Posterior cingulate gyrus (tissue), 11 donors: ENCODE measurements at regions not wholly inside any gene's neighbourhood (a gene's known extent, or its start where the extent isn't known, plus 50 kb on each side); places are given as distances from the start of the nearest gene placed in this dataset.
"Not testable (repeated sequence)": the region's sequence is repeated elsewhere in the genome, so short reads cannot be mapped to it uniquely, and the experiment has no call there.

Experiments
- DNase-seq, 10 donors: peaks; one replicate each; pipeline versions ENCODE4 v3.0.0 to v3.0.0-alpha.2; 2020 to 2021; ENCODE audit warnings: mixed read lengths in 3 of 10
- intact Hi-C: fragments of 100-400 bp; cut with DNase I; formaldehyde crosslinking; loops from one replicate; pipeline ENCODE4 v1.15.1; 2023

DNA sequence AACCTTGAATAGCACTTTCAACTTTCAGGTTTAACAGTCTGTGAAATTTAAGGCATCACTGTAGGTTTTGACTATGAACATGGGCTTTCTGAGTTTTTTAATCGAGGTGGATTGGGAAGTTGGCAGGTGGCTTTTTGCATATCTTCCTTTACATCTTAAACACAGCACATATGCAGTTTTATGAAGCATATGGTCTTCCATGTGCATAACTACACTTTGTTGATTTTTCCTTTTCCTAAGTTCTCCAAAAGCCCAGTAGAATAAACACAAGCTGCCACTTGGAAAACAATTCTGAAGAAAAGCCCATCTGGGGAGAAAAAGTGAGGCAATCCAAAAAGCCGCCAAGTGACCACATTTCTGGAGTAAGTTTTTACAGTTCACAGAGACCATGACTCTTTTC, 236.5 kb upstream of the IL12B start:
- no peak for DNase-seq

DNA sequence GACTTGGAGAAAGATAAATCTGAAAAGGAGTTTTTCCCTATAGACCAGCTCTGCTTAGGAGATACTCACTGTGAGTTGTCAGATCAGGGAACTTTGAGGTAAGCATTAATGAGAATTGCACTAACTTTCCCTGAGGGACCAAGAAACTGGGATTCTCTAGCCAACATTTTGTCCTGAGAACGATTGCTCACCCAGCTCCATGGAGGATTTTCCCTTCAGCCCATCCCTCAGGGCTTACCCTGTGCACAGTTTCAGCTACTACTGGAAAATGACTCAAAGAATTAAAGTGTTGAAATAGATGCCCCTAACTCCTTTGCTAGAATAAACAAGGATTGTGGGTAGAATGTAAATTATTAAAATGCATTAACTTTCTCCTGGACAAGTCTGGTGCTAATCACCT, 237.2 kb upstream of the IL12B start:
- no peak for DNase-seq
- intact Hi-C loops = no loop called here

More for the DNA sequence above, 236.5 kb upstream of the IL12B start:
- intact Hi-C loops = no loop called here

DNA sequence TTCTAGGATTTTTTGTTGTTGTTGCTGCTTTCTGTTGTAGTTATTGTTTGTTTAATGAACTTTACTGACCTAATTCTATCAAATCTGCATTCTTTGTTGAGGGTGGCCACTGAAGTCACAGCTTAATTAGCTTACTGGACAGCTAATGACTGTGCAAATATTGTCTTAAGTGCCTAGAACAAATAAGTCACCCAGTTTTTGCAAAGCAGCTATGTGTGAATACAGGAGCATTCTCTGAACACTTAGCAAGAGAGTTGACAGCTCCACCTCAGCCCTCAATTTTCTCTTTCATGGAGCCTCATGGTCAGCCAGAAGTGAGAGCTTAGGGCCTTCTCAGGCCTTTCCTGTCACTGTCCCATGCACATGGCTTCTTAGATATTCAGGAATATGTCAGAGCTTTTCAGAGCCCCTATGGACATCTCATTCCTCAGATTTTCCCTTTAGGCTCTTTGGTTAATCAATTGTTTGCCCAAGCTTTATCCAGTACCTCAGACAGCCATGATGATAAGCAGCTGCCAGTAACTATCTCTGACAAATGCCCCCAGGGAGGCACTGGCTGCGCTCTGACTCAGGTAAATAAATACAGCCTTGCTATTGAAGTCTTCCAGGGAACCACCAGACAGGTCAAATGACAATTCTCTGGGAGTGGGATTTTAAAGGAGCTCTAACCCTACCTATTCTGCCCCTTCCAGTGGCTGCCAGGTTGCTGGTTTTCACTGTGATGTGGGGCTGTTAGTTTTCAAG, 241.4 kb upstream of the IL12B start:
- DNase-seq = no peak
- intact Hi-C loops = no loop called here

DNA sequence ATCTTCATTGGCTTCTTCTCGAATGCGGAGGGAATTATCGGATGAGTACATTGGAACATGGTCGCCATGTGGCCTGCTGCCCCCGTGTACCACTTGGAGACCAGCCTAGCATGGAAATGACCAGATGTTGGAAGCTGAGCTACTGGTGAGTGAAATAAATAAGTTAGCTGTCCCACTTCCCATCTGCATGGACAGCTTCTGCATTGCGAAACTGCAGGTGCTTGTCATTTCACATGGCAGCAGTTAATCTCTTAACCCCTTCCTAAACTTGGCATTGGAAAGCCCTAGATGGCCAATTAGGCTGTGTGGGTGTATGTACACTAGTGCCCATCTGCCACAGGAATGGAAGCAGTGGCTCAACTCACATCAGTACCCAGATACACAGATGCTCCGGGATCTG, 246.6 kb upstream of the IL12B start:
- no peak for DNase-seq
- intact Hi-C loops = no loop called here

DNA sequence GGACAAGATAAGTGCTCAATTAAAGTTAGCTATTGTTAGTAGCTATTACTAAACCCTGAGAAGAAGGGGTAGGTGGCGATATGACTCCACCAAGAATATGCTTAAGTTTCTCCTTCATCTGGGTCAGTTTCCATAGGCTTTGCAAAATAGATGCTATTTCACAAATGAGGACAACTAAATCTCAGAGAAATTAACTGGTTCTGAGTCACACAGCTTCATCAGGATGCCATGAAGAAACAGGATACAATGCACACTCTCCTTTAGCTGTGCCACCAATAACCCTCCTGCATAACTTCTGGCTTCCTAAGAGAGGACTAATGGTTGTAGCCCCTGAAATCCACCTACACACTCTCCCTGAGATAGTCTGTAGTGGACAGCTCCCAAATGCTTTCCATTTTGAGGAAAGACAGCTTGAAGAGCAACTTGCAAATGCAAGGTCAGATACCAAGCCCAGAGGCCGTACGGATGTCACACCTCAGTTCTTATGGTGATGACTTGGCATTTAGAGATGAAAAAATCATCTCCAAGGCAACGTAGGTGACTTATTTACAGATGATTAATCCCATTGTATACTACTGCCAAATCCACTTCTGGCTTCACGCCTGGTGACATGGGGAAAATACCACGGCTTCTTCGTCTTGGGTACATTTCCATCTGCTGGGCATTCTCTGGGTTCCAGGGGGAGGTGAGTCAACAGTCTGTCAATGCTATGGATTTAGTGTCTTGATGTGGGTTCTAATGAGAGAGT, 251.4 kb upstream of the IL12B start:
- intact Hi-C loops = no loop called here
- DNase-seq = no peak

DNA sequence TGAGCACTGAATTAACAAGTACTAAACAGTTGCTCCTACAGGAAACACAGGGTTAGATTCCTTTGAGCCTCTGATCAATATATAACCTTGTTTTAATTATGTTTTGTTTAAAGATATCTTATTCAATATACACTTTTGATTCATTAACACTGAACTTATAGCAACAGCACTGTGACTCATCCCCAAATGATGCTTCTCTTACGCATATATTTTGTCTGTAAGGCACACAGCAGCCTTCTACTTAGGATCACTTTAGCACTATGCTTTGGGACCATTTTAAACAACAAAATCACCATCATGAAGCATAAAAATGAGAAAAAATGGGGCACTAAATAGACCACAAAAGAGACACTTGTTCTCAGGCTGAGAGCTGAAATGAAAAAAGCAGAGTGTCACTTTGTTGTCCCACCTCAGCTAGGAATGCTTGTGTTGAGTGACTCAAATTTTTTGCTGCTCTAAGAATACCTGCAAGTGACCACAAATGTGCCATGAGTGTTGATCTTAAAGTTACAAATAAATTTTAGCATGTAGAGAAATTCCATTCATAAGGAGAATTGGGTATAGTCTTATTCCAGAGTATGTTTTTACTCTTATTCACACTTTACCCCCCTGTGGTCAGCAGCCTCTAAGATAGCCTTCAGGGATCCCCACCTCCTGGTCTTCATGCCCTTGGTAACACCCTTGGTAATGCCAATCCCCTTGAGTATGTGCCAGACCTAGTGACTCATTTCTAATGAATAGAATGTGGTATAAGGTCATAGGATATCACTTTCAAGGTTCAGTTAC, 252.7 kb upstream of the IL12B start:
- intact Hi-C loops = no loop called here

DNA sequence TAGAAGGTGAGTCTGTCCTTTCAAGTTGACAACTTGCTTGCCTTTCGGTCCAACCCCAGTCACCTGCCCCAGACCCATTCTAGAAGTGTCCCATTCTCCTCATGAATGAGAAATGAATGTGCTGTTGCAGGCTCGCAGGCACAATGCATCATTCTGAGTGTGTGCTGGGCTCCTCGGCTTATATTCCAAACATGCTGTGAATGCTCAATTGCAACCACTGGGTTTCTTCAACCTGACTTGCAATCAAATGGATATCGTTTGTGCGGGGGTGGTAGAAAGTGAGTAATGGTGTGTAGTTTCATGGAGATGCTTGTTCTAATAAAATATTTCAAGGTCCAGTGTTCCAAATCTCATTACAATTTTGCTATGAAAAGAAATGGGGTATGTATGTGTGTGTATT, 256.6 kb upstream of the IL12B start:
- intact Hi-C loops = no loop called here
- DNase-seq = no peak

More for the DNA sequence above, 252.7 kb upstream of the IL12B start:
- DNase-seq = no peak

DNA sequence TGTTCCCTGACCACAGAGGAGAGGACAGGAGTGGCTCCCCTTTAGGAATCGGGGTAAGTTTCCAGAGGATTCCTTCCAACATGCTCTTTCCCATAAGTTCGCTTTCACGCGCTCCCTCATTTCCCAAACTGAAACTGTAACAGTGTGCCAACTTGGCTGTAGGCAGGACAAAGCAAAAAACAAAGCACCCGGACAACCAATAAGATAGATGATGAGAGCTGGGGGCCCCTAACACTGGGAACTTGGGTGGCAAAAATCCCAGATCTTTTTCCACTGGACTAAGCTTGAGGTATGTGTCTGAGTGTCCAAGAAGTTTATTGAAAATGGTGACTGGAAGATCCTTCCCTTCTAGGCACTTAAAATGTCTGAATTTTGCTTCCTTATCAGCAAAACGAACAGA, 258.7 kb upstream of the IL12B start:
- intact Hi-C loops = no loop called here
- no peak for DNase-seq

DNA sequence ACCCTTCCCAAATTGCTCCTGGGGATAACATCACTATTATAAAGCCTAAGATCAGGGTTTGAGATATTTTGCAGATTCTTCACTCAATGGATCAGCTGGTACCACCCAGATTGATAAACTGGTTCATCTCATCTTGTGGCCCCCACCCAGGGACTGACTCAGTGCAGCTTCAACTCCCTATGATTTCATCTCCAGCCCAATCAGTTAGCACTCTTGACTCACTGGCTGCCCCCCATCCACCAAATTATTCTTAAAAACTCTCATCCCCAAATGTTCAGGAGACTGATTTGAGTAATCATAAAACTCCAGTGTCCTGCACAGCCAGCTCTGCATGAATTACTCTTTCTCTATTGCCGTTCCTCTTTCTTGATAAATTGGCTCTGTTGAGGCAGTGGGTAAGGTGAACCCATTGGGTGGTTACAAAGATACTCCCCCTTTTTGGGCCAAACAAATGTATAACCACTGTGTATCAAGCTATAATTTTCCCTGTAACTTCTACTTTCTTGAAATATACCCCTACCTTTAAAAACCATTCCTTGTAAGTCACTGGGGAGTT, 263.3 kb upstream of the IL12B start:
- DNase-seq = no peak
- intact Hi-C loops = no loop called here

DNA sequence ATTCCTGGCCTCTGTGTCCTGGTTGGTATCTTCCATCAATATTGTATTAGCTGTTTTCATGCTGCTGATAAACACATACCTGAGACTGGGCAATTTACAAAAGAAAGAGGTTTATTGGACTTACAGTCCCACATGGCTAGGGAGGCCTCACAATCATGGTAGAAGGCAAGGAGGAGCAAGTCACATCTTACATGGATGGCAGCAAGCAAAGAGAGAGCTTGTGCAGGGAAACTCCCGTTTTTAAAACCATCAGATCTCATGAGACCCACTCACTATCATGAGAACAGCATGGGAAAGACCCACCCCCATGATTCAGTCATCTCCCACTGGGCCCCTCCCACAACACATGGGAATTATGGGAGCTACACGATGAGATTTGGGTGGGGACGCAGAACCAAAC, 265.3 kb upstream of the IL12B start:
- intact Hi-C loops, DNase-seq: not testable (repeated sequence)

DNA sequence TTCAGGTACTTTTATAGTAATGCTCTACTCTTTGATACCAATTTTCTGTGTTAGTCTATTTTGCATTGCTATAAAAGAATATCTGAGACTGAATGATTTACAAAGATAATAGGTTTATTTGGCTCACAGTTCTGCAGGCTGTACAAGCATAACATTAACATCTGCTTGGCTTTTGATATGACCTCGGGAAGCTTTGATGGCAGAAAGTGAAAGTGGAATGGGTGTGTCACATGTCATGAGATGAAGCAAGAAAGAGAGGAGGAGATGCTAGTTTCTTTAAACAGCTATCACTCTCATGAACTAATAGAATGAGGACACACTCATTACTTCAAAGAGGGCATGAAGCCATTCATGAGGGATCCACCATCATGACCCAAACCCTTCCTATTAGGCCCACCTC, 270.9 kb upstream of the IL12B start:
- intact Hi-C loops = no loop called here
- DNase-seq = no peak

DNA sequence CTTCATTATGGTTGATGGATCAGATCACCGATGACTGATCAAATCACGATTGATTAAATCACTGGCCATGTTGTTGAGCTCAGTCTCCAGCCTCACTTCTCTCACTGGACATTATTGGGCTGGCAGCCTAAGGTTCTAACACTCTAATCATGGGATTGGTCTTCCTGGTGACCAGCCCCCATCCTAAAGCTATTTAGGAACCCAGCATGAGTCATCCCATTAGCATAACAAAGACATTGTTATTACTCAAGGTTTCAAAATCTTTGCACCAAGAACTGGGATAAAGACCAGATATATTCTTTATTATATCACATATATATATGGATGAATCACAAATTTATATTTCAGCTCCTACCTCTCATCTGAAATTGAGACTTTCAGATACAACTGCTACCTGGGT, 272.1 kb upstream of the IL12B start:
- DNase-seq = no peak
- intact Hi-C loops = no loop called here

DNA sequence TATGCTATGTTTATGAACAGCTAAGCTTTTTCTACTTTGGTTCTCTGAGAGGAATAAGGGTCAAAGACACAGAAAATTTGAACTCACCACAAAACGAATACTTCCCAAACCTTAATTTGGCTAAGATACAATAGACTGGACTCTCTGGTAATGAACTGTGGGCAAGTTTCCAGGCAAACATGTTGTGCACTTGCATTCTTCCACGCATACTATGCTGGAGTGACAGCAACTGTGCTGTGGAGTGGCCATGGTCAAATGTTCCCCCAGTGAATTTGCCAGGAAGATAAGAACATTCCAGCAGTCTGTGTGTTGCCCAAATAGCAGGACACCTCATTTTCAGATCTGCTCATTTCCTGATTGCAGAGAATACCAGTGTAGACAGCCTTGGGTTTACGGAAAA, 275.3 kb upstream of the IL12B start:
- intact Hi-C loops = no loop called here
- no peak for DNase-seq

DNA sequence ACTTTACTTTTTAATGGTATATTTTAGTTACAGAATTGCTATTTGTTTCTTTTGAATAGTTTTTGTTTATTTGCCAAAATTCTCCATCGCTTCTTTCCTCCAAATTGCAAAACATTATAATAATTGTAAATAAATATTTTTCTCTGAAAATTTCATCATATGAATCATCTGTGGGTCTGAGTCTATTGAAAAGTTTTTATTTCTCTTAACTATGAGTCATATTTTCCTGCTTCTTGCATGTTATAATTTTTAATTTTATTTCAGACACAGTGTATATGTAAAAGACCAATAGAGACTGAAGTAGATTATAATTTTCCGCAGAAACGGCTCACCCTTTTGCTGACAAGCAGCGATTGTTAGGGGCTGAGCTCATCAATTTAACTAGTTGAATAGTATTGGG, 279.1 kb upstream of the IL12B start:
- intact Hi-C loops = no loop called here
- DNase-seq = no peak

DNA sequence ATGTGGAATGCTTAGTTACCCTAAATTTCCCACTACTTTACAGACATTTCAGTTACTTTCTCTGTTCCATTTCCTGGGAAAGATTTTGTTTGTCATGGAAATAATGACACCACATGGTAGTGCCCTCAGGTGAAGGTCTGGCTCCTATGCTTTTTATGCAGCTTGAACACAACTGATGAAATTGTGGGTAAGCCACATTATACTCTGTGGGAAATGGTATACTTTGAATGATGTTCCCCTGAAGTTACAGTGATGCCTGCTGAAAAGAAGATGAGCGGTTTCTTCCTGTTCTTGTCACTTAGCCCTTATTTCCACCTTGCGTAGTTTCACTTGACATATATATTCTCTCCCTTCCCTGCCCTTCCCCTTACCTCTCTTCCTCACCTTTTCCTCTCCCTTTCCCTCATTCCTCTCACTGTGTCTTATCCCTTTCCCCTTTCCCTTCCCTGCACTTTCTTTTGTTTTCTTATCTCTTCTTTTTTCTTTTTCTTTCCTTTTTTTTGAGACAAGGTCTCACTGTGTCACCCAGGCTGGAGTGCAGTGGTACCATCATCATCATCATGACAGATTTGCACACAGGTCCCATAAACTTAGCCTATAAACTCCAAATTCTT, 280.8 kb upstream of the IL12B start:
- intact Hi-C loops = no loop called here
- no peak for DNase-seq

DNA sequence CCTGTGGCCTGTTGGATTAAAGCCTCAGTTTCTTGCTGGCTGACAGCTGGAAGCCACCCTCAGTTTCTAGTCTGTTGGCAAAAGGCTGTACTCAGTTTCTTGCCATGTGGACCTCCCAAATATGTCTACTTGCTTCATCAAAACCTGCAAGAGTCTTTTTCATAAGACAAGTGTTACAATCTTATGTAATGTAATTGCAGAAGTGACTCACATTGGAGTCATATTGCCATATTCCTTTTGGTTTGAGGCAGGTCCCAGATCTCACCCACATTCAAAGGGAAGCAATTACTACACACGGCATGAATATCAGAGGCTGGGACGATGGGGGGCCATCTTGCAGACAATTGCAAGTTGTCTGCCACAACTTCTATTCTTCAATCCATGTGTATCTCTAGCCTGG, 286.7 kb upstream of the IL12B start:
- peak in 3 of 10 donors; percentile 17 to 58 (median 17) for DNase-seq
- intact Hi-C loops = no loop called here

DNA sequence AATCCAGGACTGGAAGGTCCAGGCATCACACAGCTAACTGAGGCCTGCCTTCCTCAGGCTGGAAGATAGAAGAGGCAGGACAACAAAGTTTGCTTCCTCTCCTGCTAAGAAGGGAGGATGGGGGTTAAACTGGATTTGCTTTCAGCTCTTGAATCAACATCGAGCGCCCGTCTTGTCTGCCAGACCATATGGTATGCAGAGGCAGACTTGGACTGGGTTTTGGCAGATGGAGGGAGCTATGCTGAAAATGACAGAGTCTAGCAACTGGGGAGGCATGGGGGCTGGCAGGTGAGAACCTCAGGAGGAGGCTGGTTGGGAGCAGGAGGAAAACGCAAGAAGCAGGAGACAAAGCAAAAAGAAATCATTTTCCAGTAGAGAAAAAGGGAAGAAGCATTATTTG, 289.5 kb upstream of the IL12B start:
- intact Hi-C loops = no loop called here
- DNase-seq = peak in 9 of 10 donors; percentile 23 to 91 (median 60)

DNA sequence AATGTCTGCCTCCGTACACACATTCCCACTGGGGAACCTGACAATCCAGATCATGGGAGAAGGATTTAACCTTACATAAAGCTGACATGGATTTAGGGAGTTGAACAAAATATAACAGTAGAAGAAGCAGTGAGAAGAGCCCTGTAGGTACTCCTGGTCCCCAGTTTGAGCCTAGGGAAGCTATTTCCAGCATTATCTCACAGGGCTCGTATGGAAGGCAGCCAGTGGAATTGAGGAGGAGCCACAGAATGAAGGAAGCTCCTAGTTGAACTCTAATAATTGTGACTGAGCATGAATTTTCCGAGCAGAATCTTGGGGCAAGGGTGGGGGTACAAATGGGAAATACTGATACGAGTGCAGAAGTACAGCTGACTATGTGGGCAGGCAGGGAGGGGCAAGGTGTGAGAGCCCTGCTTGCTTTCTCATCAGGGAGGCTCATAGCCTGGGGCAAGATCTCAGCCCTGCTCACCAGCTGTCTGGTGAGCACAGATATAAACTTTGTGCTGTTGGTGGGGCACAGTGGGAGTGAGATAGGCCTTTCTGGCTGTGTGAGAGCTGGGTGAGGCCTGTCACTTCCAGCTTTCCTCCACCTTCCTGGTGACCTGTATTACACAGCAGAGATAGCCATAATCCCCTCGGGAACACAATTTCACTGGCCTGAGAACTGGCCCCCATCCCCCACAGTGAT, 290.7 kb upstream of the IL12B start:
- intact Hi-C loops = no loop called here
- DNase-seq = peak in 1 of 10 donors; percentile 51

DNA sequence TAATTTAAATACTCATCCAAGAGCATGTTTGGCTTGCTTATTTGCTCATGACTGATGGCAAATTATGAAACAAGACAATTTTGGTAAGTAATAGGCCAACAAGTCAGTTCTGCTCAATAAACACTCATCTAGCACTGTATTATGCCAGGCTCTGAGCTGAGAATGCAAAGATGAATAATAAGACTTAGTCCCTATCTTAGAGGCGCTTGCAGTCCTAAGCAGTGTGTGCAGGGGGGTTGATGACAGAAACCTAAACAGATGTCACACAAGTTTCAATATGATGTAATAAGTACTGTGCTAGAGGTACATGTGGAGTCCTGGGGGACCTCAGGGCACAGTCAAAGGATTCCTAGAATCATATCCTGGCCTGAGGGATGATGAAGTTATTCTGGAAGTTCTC, 287.6 kb upstream of the ADRA1B start:
- intact Hi-C loops = no loop called here
- no peak for DNase-seq

DNA sequence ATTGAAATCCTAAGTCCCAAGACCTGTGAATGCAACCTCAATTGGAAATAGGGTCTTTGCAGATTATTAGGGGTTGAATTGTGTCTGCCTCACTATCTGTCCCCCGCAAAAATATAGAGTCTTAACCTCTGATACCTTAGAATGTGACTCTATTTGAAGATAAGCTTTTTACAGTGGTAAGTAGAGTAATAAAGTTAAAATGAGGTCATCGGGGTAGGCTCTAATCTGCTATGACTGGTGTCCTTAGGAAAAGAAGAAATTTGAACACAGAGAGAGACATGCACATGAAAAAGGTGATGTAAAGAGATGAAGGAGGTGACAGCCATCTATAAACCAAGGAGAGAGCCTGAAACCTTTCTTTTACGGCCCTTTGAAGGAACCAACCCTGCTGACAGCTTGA, 287.1 kb upstream of the ADRA1B start:
- DNase-seq = no peak
- intact Hi-C loops = no loop called here
